ENCODE measurements at regions not wholly inside any gene's neighbourhood (a gene's known extent, or its start where the extent isn't known, plus 50 kb on each side); places are given as distances from the start of the nearest gene placed in this dataset.
"Not testable (repeated sequence)": the region's sequence is repeated elsewhere in the genome, so short reads cannot be mapped to it uniquely, and the experiment has no call there.

DNA sequence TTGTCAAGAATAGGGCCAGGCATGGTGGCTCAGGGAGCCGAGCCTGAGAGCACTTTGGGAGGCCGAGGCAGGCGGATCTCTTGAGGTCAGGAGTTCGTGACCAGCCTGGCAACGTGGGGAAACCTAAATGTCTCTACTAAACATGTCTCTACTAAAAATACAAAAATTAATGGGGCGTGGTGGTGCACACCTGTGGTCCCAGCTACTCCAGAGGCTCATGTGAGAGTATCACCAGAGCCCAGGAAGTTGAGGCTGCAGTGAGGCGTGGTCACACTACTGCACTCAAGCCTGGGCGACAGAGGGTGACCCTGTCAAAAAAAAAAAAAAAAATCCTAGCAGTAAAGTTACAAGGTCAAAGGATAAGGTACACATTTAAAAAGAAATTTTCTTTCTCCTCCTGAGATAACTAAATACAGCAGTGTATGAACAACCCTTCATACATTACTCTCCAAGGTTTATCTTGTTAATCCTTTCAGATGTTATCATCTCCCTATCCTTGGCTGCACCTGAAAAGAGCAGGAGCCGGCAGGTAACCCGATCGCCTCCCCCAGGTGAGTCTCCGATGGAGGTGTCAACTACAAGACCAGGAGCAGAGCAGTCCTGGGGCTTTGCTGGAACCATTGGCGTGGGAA, 122.3 kb downstream of the GOSR1 start:
- Histone ChIP-seq H3K4me1 (ENCODE audit: control insufficient read depth in 1 of 2, low read depth in 2 of 2) (peaks cover 0 to 11% of the 10 kb centered on the region in 2 donors), H3K4me3 (peak overlapping the region; percentile 98), H3K36me3 (no peaks in the 10 kb centered on the region), H3K27me3 (replicated peaks; ENCODE audit: insufficient read depth) (no peaks in the 10 kb centered on the region), H3K9me3 (no peaks in the 10 kb centered on the region), H3K27ac (peak overlapping the region; percentile 96 to 98)
- DNase-seq (ENCODE audit: low spot score) (no peak), ATAC-seq (ENCODE audit: insufficient number of reproducible peaks, low FRiP score, low read depth) (no peak)
- TF ChIP-seq, protein P1, sequence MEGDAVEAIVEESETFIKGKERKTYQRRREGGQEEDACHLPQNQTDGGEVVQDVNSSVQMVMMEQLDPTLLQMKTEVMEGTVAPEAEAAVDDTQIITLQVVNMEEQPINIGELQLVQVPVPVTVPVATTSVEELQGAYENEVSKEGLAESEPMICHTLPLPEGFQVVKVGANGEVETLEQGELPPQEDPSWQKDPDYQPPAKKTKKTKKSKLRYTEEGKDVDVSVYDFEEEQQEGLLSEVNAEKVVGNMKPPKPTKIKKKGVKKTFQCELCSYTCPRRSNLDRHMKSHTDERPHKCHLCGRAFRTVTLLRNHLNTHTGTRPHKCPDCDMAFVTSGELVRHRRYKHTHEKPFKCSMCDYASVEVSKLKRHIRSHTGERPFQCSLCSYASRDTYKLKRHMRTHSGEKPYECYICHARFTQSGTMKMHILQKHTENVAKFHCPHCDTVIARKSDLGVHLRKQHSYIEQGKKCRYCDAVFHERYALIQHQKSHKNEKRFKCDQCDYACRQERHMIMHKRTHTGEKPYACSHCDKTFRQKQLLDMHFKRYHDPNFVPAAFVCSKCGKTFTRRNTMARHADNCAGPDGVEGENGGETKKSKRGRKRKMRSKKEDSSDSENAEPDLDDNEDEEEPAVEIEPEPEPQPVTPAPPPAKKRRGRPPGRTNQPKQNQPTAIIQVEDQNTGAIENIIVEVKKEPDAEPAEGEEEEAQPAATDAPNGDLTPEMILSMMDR (IDR thresholded peaks at IDR 0.05) = no peak

DNA sequence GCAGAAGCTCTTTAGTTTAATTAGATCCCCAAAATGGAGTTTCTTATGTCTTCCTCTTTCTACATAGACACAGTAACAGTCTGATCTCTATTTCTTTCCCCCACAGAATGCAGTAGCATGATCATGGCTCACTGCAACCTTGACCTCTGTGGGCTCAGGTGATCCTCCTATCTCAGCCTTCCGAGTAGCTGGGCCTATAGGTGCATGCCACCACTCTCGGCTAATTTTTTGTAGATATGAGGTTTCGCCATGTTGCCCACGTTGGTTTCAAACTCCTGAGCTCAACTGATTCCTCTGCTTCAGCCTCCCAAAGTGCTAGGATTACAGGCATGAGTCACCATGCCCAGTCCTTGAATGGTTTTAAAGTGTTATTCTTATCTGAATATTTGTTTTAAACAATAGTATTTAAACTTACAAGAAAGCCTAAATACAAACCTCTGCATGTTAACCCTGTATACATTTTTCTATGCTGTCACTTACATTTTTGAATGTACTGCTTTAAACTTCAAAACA, 120.6 kb downstream of the GOSR1 start:
- Histone ChIP-seq H3K36me3 (no peaks in the 10 kb centered on the region), H3K4me3 (no peak overlapping the region), H3K9me3 (no peaks in the 10 kb centered on the region), H3K27me3 (replicated peaks; ENCODE audit: insufficient read depth) (no peaks in the 10 kb centered on the region), H3K4me1 (ENCODE audit: control insufficient read depth in 1 of 2, low read depth in 2 of 2) (peaks cover 0 to 11% of the 10 kb centered on the region in 2 donors), H3K27ac (no peak overlapping the region)
- no peak for ATAC-seq (ENCODE audit: insufficient number of reproducible peaks, low FRiP score, low read depth)
- no peak for DNase-seq (ENCODE audit: low spot score)
- TF ChIP-seq, protein P1 (IDR thresholded peaks at IDR 0.05) = no peak

DNA sequence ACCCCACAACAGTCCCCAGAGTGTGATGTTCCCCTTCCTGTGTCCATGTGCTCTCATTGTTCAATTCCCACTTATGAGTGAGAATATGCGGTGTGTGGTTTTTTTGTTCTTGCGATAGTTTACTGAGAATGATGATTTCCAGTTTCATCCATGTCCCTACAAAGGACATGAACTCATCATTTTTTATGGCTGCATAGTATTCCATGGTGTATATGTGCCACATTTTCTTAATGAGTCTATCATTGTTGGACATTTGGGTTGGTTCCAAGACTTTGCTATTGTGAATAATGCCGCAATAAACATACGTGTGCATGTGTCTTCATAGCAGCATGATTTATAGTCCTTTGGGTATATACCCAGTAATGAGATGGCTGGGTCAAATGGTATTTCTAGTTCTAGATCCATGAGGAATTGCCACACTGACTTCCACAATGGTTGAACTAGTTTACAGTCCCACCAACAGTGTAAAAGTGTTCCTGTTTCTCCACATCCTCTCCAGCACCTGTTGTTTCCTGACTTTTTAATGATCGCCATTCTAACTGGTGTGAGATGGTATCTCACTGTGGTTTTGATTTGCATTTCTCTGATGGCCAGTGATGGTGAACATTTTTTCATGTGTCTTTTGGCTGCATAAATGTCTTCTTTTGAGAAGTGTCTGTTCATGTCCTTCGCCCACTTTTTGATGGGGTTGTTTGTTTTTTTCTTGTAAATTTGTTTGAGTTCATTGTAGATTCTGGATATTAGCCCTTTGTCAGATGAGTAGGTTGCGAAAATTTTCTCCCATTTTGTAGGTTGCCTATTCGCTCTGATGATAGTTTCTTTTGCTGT, 120.0 kb downstream of the GOSR1 start:
- DNase-seq (ENCODE audit: low spot score); H3K4me3 ChIP-seq; ATAC-seq (ENCODE audit: insufficient number of reproducible peaks, low FRiP score, low read depth); H3K4me1 ChIP-seq (ENCODE audit: control insufficient read depth in 1 of 2, low read depth in 2 of 2); H3K36me3 ChIP-seq; H3K27ac ChIP-seq; H3K27me3 ChIP-seq (replicated peaks; ENCODE audit: insufficient read depth); H3K9me3 ChIP-seq: not testable (repeated sequence)

DNA sequence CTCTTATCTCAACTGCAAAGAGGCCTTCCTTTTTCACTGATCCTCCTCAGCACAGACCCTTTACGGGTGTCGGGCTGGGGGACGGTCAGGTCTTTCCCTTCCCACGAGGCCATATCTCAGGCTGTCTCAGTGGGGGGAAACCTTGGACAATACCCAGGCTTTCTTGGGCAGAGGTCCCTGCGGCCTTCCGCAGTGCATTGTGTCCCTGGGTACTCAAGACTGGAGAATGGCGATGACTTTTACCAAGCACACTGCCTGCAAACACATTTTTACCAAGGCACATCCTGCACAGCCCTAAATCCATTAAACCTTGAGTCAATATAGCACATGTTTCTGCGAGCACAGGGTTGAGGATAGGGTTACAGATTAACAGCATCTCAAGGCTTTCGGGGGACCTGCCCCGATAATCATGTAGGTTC, 117.8 kb downstream of the GOSR1 start:
- not testable (repeated sequence) for H3K9me3 ChIP-seq; ATAC-seq (ENCODE audit: insufficient number of reproducible peaks, low FRiP score, low read depth)

DNA sequence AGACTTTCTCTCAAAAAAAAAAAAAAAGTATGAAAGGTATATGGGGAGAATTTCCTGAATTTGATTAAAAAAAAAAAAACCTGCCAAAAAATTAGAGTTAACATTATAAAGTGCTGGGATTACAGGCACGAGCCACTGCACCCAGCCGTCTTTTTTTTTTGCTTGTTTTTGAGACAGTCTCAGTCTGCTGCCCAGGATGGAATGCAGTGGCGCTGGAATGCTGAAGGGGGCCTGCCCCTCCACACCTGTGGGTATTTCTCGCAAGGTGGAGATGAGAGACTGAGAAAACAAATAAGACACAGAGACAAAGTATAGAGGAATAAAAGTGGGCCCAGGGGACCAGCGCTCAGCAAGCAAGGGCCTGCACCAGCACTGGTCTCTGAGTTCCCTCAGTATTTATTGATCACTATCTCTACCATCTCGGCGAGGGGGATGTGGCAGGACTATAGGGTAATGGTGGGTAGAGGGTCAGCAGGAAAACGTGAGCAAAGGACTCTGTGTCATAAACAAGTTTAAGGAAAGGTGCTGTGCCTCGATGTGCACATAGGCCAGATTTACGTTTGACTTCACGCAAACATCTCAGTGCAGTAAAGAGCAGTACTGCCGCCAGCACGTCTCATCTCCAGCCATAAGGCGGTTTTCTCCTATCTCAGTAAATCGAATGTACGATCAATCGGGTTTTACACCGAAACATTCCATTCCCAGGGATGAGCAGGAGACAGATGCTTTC, 117.2 kb downstream of the GOSR1 start:
- no peak for ATAC-seq (ENCODE audit: insufficient number of reproducible peaks, low FRiP score, low read depth)

More for the DNA sequence above, 117.8 kb downstream of the GOSR1 start:
- H3K4me1 ChIP-seq (ENCODE audit: control insufficient read depth in 1 of 2, low read depth in 2 of 2); H3K27me3 ChIP-seq (replicated peaks; ENCODE audit: insufficient read depth); H3K36me3 ChIP-seq; H3K4me3 ChIP-seq; DNase-seq (ENCODE audit: low spot score); H3K27ac ChIP-seq: not testable (repeated sequence)

More for the DNA sequence above, 117.2 kb downstream of the GOSR1 start:
- Histone ChIP-seq H3K27me3 (replicated peaks; ENCODE audit: insufficient read depth) (no peaks in the 10 kb centered on the region), H3K4me3 (no peak overlapping the region), H3K4me1 (ENCODE audit: control insufficient read depth in 1 of 2, low read depth in 2 of 2) (no peaks in the 10 kb centered on the region), H3K36me3 (no peaks in the 10 kb centered on the region), H3K9me3 (no peaks in the 10 kb centered on the region), H3K27ac (no peak overlapping the region)
- no peak for DNase-seq (ENCODE audit: low spot score)
- TF ChIP-seq, protein P1 (IDR thresholded peaks at IDR 0.05) = no peak

All from thoracic aorta (tissue), 2 donors.